ENCODE measurements at regions not wholly inside any gene's neighbourhood (a gene's known extent, or its start where the extent isn't known, plus 50 kb on each side); places are given as distances from the start of the nearest gene placed in this dataset.
"Not testable (repeated sequence)": the region's sequence is repeated elsewhere in the genome, so short reads cannot be mapped to it uniquely, and the experiment has no call there.

GRCh38 chr5:106014262-106014661 lies 1656.5 kb downstream of the EFNA5 start:
- H3K27ac Mint-ChIP-seq, result no peak overlapping the region
- no peak for ATAC-seq
- Histone ChIP-seq H3K27me3 (ENCODE audit: control insufficient read depth, insufficient read depth, low read length) (no peaks in the 10 kb centered on the region), H3K4me1 (ENCODE audit: control insufficient read depth, insufficient read depth, low read length) (no peaks in the 10 kb centered on the region), H3K9me3 (ENCODE audit: control insufficient read depth, insufficient read depth, low read length) (no peaks in the 10 kb centered on the region), H3K36me3 (ENCODE audit: control insufficient read depth, insufficient read depth, low read length) (no peaks in the 10 kb centered on the region), H3K4me3 (ENCODE audit: low read length) (no peak overlapping the region), H3K27ac (ENCODE audit: low read length) (no peak overlapping the region)
- no peaks in the 10 kb centered on the region for H3K27me3 Mint-ChIP-seq (ENCODE audit: low read depth in 2 of 2)
- H3K9me3 Mint-ChIP-seq, result peaks cover 18 to 27% of the 10 kb centered on the region in 2 donors
- no peak for DNase-seq
- no peaks in the 10 kb centered on the region for H3K4me1 Mint-ChIP-seq
- no peak for TF ChIP-seq CTCF (IDR thresholded peaks at IDR 0.05)
- peaks cover under 1% of the 10 kb centered on the region for H3K36me3 Mint-ChIP-seq
- H3K4me3 Mint-ChIP-seq, result no peak overlapping the region
- intact Hi-C loops (cut with micrococcal nuclease), result no loop called here

- intact Hi-C loops (cut with micrococcal nuclease), result no loop called here
- Histone ChIP-seq H3K4me1 (ENCODE audit: control insufficient read depth, insufficient read depth, low read length) (no peaks in the 10 kb centered on the region), H3K27ac (ENCODE audit: low read length) (no peak overlapping the region), H3K9me3 (ENCODE audit: control insufficient read depth, insufficient read depth, low read length) (peaks cover 10% of the 10 kb centered on the region), H3K36me3 (ENCODE audit: control insufficient read depth, insufficient read depth, low read length) (no peaks in the 10 kb centered on the region), H3K27me3 (ENCODE audit: control insufficient read depth, insufficient read depth, low read length) (no peaks in the 10 kb centered on the region), H3K4me3 (ENCODE audit: low read length) (no peak overlapping the region)
- 100% methylated on average over 2 of the region's 2 CpGs for WGBS (ENCODE audit: insufficient coverage)
- peaks cover 28 to 30% of the 10 kb centered on the region in 2 donors for H3K9me3 Mint-ChIP-seq
- H3K4me3 Mint-ChIP-seq, result no peak overlapping the region
- DNase-seq, result no peak
- H3K4me1 Mint-ChIP-seq, result no peaks in the 10 kb centered on the region
- H3K27me3 Mint-ChIP-seq (ENCODE audit: low read depth in 2 of 2), result no peaks in the 10 kb centered on the region
- TF ChIP-seq CTCF (IDR thresholded peaks at IDR 0.05), result no peak
- H3K36me3 Mint-ChIP-seq, result peaks cover 19% of the 10 kb centered on the region
- no peak overlapping the region for H3K27ac Mint-ChIP-seq
- no peak for ATAC-seq
These were observed 1664.5 kb downstream of the EFNA5 start for GRCh38 chr5:106006242-106006641.

GRCh38 chr5:105998991-105999390 lies 1671.7 kb downstream of the EFNA5 start:
- H3K9me3 ChIP-seq (ENCODE audit: control insufficient read depth, insufficient read depth, low read length); H3K4me3 ChIP-seq (ENCODE audit: low read length); H3K27me3 Mint-ChIP-seq (ENCODE audit: low read depth in 2 of 2); H3K27ac ChIP-seq (ENCODE audit: low read length); H3K36me3 ChIP-seq (ENCODE audit: control insufficient read depth, insufficient read depth, low read length); H3K4me1 ChIP-seq (ENCODE audit: control insufficient read depth, insufficient read depth, low read length); H3K27me3 ChIP-seq (ENCODE audit: control insufficient read depth, insufficient read depth, low read length); H3K27ac Mint-ChIP-seq; ATAC-seq; DNase-seq; intact Hi-C loops (cut with micrococcal nuclease); H3K4me1 Mint-ChIP-seq; H3K4me3 Mint-ChIP-seq: not testable (repeated sequence)
- 56% methylated on average over 2 of the region's 3 CpGs for WGBS (ENCODE audit: insufficient coverage)
- Mint-ChIP-seq H3K36me3 (peaks cover 14% of the 10 kb centered on the region), H3K9me3 (peaks cover 13 to 22% of the 10 kb centered on the region in 2 donors)

GRCh38 chr5:105993027-105993426 lies 1677.7 kb downstream of the EFNA5 start:
- Mint-ChIP-seq H3K36me3 (peaks cover 6% of the 10 kb centered on the region), H3K4me3 (no peak overlapping the region), H3K27me3 (ENCODE audit: low read depth in 2 of 2) (no peaks in the 10 kb centered on the region), H3K27ac (no peak overlapping the region), H3K4me1 (no peaks in the 10 kb centered on the region), H3K9me3 (peaks cover 4 to 8% of the 10 kb centered on the region in 2 donors)
- no peak overlapping the region for H3K4me3 ChIP-seq (ENCODE audit: low read length)
- no peaks in the 10 kb centered on the region for H3K36me3 ChIP-seq (ENCODE audit: control insufficient read depth, insufficient read depth, low read length)
- ATAC-seq, result no peak
- WGBS (ENCODE audit: insufficient coverage), result 100% methylated on average over 1 of the region's 1 CpG
- no peaks in the 10 kb centered on the region for H3K4me1 ChIP-seq (ENCODE audit: control insufficient read depth, insufficient read depth, low read length)
- H3K27me3 ChIP-seq (ENCODE audit: control insufficient read depth, insufficient read depth, low read length), result no peaks in the 10 kb centered on the region
- intact Hi-C loops (cut with micrococcal nuclease), result no loop called here
- no peak overlapping the region for H3K27ac ChIP-seq (ENCODE audit: low read length)
- peaks cover 2% of the 10 kb centered on the region for H3K9me3 ChIP-seq (ENCODE audit: control insufficient read depth, insufficient read depth, low read length)
- no peak for DNase-seq
- no peak for TF ChIP-seq CTCF (IDR thresholded peaks at IDR 0.05)

Measured in natural killer cell (primary cell).